Transverse colon (tissue), 4 donors: ENCODE measurements at regions not wholly inside any gene's neighbourhood (a gene's known extent, or its start where the extent isn't known, plus 50 kb on each side); places are given as distances from the start of the nearest gene placed in this dataset.
A peak's percentile ranks its signal among the peaks of the same experiment; 100 is the strongest.

ENCODE experiments used
- DNase-seq: peaks from one replicate; pipeline ENCODE4 v3.0.0-alpha.2; 2019
- H3K27ac ChIP-seq, 4 donors: fragments of 200-600 bp; sonication (generic); 2 replicates each; pipeline ENCODE4 v1.5.1; 2016 to 2018; ENCODE audit warnings: inconsistent platforms in 4 of 4
- H3K27me3 ChIP-seq: fragments of 200-600 bp; sonication (generic); 2 replicates; pipeline ENCODE4 v1.5.1; 2017; ENCODE audit warnings: inconsistent platforms
- H3K36me3 ChIP-seq, 4 donors: fragments of 200-600 bp; sonication (generic); 2 replicates each; pipeline ENCODE4 v1.5.1; 2017 to 2019; ENCODE audit warnings: inconsistent platforms in 4 of 4
- H3K4me1 ChIP-seq, 4 donors: fragments of 200-600 bp; sonication (generic); 2 replicates each; pipeline ENCODE4 v1.5.1; 2017 to 2020; ENCODE audit warnings: inconsistent platforms in 4 of 4
- H3K4me3 ChIP-seq, 4 donors: fragments of 200-600 bp; sonication (generic); 1 replicate in 1 of 4; 2 replicates in 3 of 4; pipeline versions ENCODE4 v1.5.1 to v1.6.1; 2017 to 2019; ENCODE audit warnings: inconsistent platforms in 4 of 4
- H3K9me3 ChIP-seq, 2 donors: fragments of 200-600 bp; sonication (generic); 2 replicates each; pipeline ENCODE4 v1.5.1; 2017 to 2019; ENCODE audit warnings: inconsistent platforms in 2 of 2
- CTCF ChIP-seq, 5 experiments: fragments of 200-600 bp in 3 of 5; fragments of 450-650 bp in 2 of 5; sonication (generic) in 3 of 5; IDR thresholded peaks; 1 replicate in 2 of 5; 2 replicates in 3 of 5; pipeline ENCODE4 v1.5.1; 2016 to 2017; ENCODE audit warnings: antibody characterized with exemption in 5 of 5, inconsistent platforms in 3 of 5, mild to moderate bottlenecking in 2 of 5, moderate library complexity in 1 of 5
- EP300 ChIP-seq: sonication (generic); formaldehyde crosslinking; IDR thresholded peaks from one replicate; pipeline ENCODE4 v1.6.1; 2017; ENCODE audit warnings: antibody characterized with exemption, low read depth
- POLR2A ChIP-seq: fragments of 450-650 bp; IDR thresholded peaks from one replicate; pipeline ENCODE4 v1.6.1; 2016; ENCODE audit warnings: antibody characterized with exemption, mild to moderate bottlenecking, moderate library complexity
- POLR2AphosphoS5 ChIP-seq, 3 donors: sonication (generic); formaldehyde crosslinking; IDR thresholded peaks; one replicate each; pipeline ENCODE4 v1.6.1; 2016; ENCODE audit warnings: antibody characterized with exemption in 3 of 3
- WGBS, 2 donors: methylation state at CpG; one replicate each; pipeline ENCODE4 v1.1.5; 2018; ENCODE audit warnings: low coverage in 1 of 2; 5-methylcytosine and 5-hydroxymethylcytosine counted together
- in situ Hi-C, 4 donors: fragments of 200-750 bp; cut with MboI; loops; one replicate each; pipeline versions ENCODE4 v1.15.0 to v1.15.1; 2017; ENCODE audit warnings: low sequenced_read_pairs in 3 of 4, low pct_ligation_motif_present in 1 of 4, low pct_unique_long_range_greater_than_20kb in 1 of 4
- intact Hi-C: fragments of 100-400 bp; cut with DNase I; formaldehyde crosslinking; loops from one replicate; pipeline ENCODE4 v1.15.1; 2023; ENCODE audit warnings: low total_unique reads

DNA sequence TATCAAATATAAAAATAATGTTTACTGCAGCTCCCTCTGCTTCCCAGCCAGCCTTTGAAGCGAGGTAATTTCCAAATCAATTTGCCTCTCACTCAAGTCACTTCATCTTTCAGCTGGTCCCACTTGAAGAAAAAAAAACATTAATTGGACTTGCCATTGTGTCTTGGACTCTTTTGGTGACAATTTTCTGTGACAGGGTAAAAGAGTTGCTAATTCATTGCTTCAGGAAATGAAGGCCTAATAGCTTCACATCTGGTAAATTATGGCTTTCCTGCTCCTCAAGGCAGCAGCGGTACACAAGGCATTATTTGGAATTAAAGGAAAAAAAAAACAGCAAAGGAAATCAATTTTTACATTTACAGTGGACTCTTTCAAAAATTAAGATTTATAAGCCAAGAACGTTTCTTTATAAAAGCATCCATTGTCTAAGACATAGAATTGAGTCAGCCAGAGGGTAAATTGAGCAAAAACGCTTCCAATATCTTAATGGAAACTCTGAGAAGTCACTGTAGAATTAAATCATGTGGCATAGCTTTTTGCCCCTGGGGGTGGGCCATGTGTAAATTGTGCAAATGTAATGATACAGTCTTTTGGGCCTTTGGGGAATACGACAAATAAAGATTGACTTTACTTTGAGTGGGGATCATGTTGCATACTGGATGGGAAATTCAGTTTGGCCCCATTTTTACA, 102.5 kb downstream of the LYPLAL1 start:
- H3K4me1 ChIP-seq: peaks cover 0 to 11% (median 0%) of the 10 kb centered on the region in 4 donors
- in situ Hi-C loops: no loop called here
- 82 to 88% methylated on average over 5 of the region's 5 CpGs for WGBS, 2 donors

GRCh38 chr1:219273088-219273686, 99.5 kb downstream of the LYPLAL1 start:
- H3K27ac ChIP-seq: no peak overlapping the region
- H3K4me1 ChIP-seq: peaks cover 0 to 11% (median 0%) of the 10 kb centered on the region in 4 donors
- H3K9me3 ChIP-seq: no peaks in the 10 kb centered on the region
- in situ Hi-C loops: no loop called here
- 81% methylated on average over 3 of the region's 3 CpGs for WGBS, 2 donors
- no peaks in the 10 kb centered on the region for H3K36me3 ChIP-seq
- H3K4me3 ChIP-seq: no peak overlapping the region
- no peak for DNase-seq
- TF ChIP-seq POLR2A: no peak
- no peak for TF ChIP-seq CTCF (IDR thresholded peaks at IDR 0.05)
- TF ChIP-seq POLR2AphosphoS5 (IDR thresholded peaks at IDR 0.05): no peak
- no peak for TF ChIP-seq EP300
- intact Hi-C loops: no loop called here
- H3K27me3 ChIP-seq: no peaks in the 10 kb centered on the region

More for the DNA sequence above, 102.5 kb downstream of the LYPLAL1 start:
- no peak overlapping the region for H3K27ac ChIP-seq
- no peaks in the 10 kb centered on the region for H3K27me3 ChIP-seq
- intact Hi-C loops: no loop called here
- no peak overlapping the region for H3K4me3 ChIP-seq
- H3K9me3 ChIP-seq: no peaks in the 10 kb centered on the region
- no peak for TF ChIP-seq POLR2A
- no peak for TF ChIP-seq CTCF (IDR thresholded peaks at IDR 0.05)
- TF ChIP-seq POLR2AphosphoS5 (IDR thresholded peaks at IDR 0.05): no peak
- TF ChIP-seq EP300: no peak
- DNase-seq: no peak
- H3K36me3 ChIP-seq: no peaks in the 10 kb centered on the region

- intact Hi-C loops: no loop called here
- Histone ChIP-seq H3K27ac (peak overlapping the region in 1 of 4 donors; percentile 23), H3K27me3 (no peaks in the 10 kb centered on the region), H3K4me1 (peaks cover 0 to 5% (median 0%) of the 10 kb centered on the region in 4 donors), H3K36me3 (no peaks in the 10 kb centered on the region), H3K4me3 (no peak overlapping the region), H3K9me3 (no peaks in the 10 kb centered on the region)
- 65 to 69% methylated on average over 4 to 5 of the region's 5 CpGs for WGBS, 2 donors
- TF ChIP-seq POLR2A (no peak), POLR2AphosphoS5 (IDR thresholded peaks at IDR 0.05) (no peak), CTCF (IDR thresholded peaks at IDR 0.05) (no peak), EP300 (no peak)
- in situ Hi-C loops: no loop called here
- no peak for DNase-seq
Measured at GRCh38 chr1:219271818-219272535, 98.3 kb downstream of the LYPLAL1 start.

DNA sequence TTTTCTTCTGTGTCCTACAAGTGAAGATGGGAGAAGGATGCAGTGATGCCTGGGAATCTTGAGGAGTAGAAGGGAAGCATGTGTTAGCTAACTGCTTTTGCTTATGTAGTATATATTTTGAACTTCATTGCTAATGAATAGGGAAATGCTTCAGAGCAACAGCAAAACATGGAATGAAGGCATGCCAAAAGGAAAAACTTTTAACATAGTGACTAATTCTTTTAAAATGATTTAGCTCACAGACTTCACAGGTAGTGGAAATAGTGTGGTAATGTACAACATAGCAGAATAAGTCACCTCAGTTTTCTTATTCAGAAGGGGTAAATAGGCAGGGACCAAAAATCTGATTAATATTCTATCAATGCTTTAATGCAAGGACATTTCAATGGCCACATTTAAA, 95.5 kb downstream of the LYPLAL1 start:
- Histone ChIP-seq H3K9me3 (no peaks in the 10 kb centered on the region), H3K4me3 (no peak overlapping the region), H3K4me1 (peaks cover 0 to 5% (median 0%) of the 10 kb centered on the region in 4 donors), H3K27ac (no peak overlapping the region), H3K36me3 (no peaks in the 10 kb centered on the region), H3K27me3 (no peaks in the 10 kb centered on the region)
- TF ChIP-seq POLR2AphosphoS5 (IDR thresholded peaks at IDR 0.05): no peak
- intact Hi-C loops (no loop called here), in situ Hi-C loops (no loop called here)
- no peak for DNase-seq
